ENCODE measurements at regions not wholly inside any gene's neighbourhood (a gene's known extent, or its start where the extent isn't known, plus 50 kb on each side); places are given as distances from the start of the nearest gene placed in this dataset.

GRCh38 chr11:122426073-122426472, 229.4 kb upstream of the UBASH3B start:
- Histone ChIP-seq H3K14ac (replicated peaks; ENCODE audit: low read depth, low read length) (no peak overlapping the region), H2AFZ (replicated peaks; ENCODE audit: low read length, poor library complexity) (no peak overlapping the region), H3K9me1 (ENCODE audit: insufficient read depth, low read length) (no peaks in the 10 kb centered on the region), H3K27me3 (ENCODE audit: control insufficient read depth, insufficient read depth, low read length) (peaks cover 6% of the 10 kb centered on the region; the same call in 1 of the 2 replicates), H4K20me1 (ENCODE audit: insufficient read depth, low read length) (no peaks in the 10 kb centered on the region), H3K23ac (ENCODE audit: low read depth, low read length) (no peak overlapping the region), H2BK20ac (ENCODE audit: low read depth, low read length) (no peak overlapping the region), H3K79me1 (ENCODE audit: low read depth in 1 of 2, low read length in 2 of 2) (no peaks in the 10 kb centered on the region; a peak in 1 of 4 replicates), H3K18ac (ENCODE audit: low read depth, low read length) (no peak overlapping the region), H3K4me3 (ENCODE audit: insufficient read depth, low read depth, low read length) (no peak overlapping the region), H4K5ac (ENCODE audit: low read depth, low read length) (no peak overlapping the region), H2BK120ac (ENCODE audit: low read depth, low read length) (no peak overlapping the region), H3K56ac (ENCODE audit: extremely low read depth, insufficient read depth, low read length) (no peak overlapping the region), H3K4me2 (ENCODE audit: low read depth, low read length) (no peak overlapping the region), H2BK15ac (ENCODE audit: low read depth, low read length) (no peak overlapping the region), H2AK9ac (replicated peaks; ENCODE audit: low read depth, low read length, poor library complexity) (no peak overlapping the region), H4K8ac (ENCODE audit: low read depth in 2 of 2, low read length in 2 of 2) (no peak overlapping the region), H3K4me1 (ENCODE audit: control insufficient read depth, insufficient read depth, low read length) (no peaks in the 10 kb centered on the region), H3K4ac (ENCODE audit: low read depth, low read length) (no peak overlapping the region), H2AK5ac (ENCODE audit: low read depth, low read length) (no peak overlapping the region), H3K9ac (ENCODE audit: low read depth, low read length) (no peak overlapping the region), H3K36me3 (ENCODE audit: control insufficient read depth, insufficient read depth, low read length) (no peaks in the 10 kb centered on the region), H4K91ac (ENCODE audit: insufficient read depth, low read depth, low read length) (no peak overlapping the region), H3K9me3 (ENCODE audit: control insufficient read depth, insufficient read depth, low read length) (no peaks in the 10 kb centered on the region), H3K27ac (ENCODE audit: insufficient read depth, low read length) (no peak overlapping the region), H2BK5ac (ENCODE audit: low read depth, low read length, poor library complexity, severe bottlenecking) (no peak overlapping the region)
- intact Hi-C loops (cut with micrococcal nuclease) = no loop called here
- no CpG with 5 or more reads among the region's 2 CpGs for WGBS, 2 experiments (ENCODE audit: extremely low coverage in 2 of 2, insufficient read length in 1 of 2)
- in situ Hi-C loops (cut with MboI; ENCODE audit: low sequenced_read_pairs) = no loop called here
- DNase-seq (no peak), ATAC-seq (ENCODE audit: low read depth) (no peak)
- ChIA-PET POLR2A (ENCODE audit: unreplicated experiment) (no interaction called here), CTCF (no interaction called here)
- no TSS peak for BruUV-seq (replicated peaks)
- dilution Hi-C loops (cut with HindIII; ENCODE audit: low sequenced_read_pairs, unreplicated experiment) = no loop called here
- TF ChIP-seq ELK1 (IDR thresholded peaks at IDR 0.05; ENCODE audit: borderline replicate concordance, low read depth, low read length) (no peak), MAFK (IDR thresholded peaks at IDR 0.05; ENCODE audit: low read depth, low read length) (no peak), USF2 (IDR thresholded peaks at IDR 0.05; ENCODE audit: low read depth, low read length) (no peak), RCOR1 (IDR thresholded peaks at IDR 0.05; ENCODE audit: insufficient replicate concordance, low read length) (no peak), NFE2L2 (IDR thresholded peaks at IDR 0.05; ENCODE audit: low read depth, low read length) (no peak), SMC3 (IDR thresholded peaks at IDR 0.05; ENCODE audit: low read depth, low read length) (no peak), BHLHE40 (IDR thresholded peaks at IDR 0.05; ENCODE audit: low read depth, low read length) (no peak), MAZ (IDR thresholded peaks at IDR 0.05; ENCODE audit: borderline replicate concordance, low read depth, low read length) (no peak), FOS (IDR thresholded peaks at IDR 0.05; ENCODE audit: low read depth, low read length) (no peak), RAD21 (IDR thresholded peaks at IDR 0.05; ENCODE audit: low read length) (no peak), CTCF (conservative IDR thresholded peaks at IDR 0.05; ENCODE audit: low read depth, low read length) (no peak), MXI1 (IDR thresholded peaks at IDR 0.05; ENCODE audit: borderline replicate concordance, low read depth, low read length) (no peak), CHD1 (IDR thresholded peaks at IDR 0.05; ENCODE audit: low read depth, low read length) (no peak), CEBPB (IDR thresholded peaks at IDR 0.05; ENCODE audit: low read depth, low read length) (no peak), POLR2A (IDR thresholded peaks at IDR 0.05; ENCODE audit: low read depth, low read length) (no peak), RFX5 (IDR thresholded peaks at IDR 0.05; ENCODE audit: low read depth, low read length) (no peak)
